ENCODE measurements at regions not wholly inside any gene's neighbourhood (a gene's known extent, or its start where the extent isn't known, plus 50 kb on each side); places are given as distances from the start of the nearest gene placed in this dataset.

DNA sequence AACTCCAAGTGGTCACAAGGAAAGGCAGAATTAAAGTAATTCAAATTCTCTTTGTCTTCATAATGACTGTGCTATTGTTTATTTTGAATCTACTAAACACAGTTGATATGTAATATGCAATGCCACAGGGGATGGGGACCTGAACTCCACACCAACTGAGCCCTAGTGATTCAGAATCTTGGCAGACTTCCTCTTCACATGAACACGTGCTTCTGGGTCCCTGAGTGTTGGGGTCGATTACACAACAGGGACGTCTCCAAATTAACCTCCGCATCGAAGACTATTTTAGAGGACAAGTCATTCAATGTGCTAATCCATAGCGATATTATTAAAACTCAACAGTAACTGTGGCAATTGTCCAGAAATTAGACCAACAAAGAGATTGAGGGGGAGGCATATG is 95.3 kb upstream of the CARD11 start:
- no peak overlapping the region for H2AFZ ChIP-seq (ENCODE audit: control insufficient read depth, low read length)
- no peaks in the 10 kb centered on the region for H3K4me1 ChIP-seq (ENCODE audit: control insufficient read depth, extremely low read depth, insufficient read depth, low read length)
- H3K9me3 ChIP-seq (ENCODE audit: control insufficient read depth, low read depth, low read length), result no peaks in the 10 kb centered on the region
- H3K4me3 ChIP-seq (ENCODE audit: control insufficient read depth in 2 of 3, extremely low read depth in 1 of 3, insufficient read depth in 2 of 3, low read depth in 1 of 3, low read length in 3 of 3), result no peak overlapping the region
- FAIRE-seq (no peak), DNase-seq (ENCODE audit: low read depth, low spot score) (no peak)
- H3K9me1 ChIP-seq (ENCODE audit: control insufficient read depth, extremely low read depth, insufficient read depth, low read length), result no peaks in the 10 kb centered on the region
- no peak overlapping the region for H3K9ac ChIP-seq (ENCODE audit: control insufficient read depth, extremely low read depth, insufficient read depth, low read length)
- dilution Hi-C loops (cut with MboI; ENCODE audit: extremely low pct_ligation_motif_present, low sequenced_read_pairs), result no loop called here
- no peak overlapping the region for H3K27ac ChIP-seq (ENCODE audit: control insufficient read depth, insufficient read depth, low read length)
- peaks cover 10% of the 10 kb centered on the region for H3K27me3 ChIP-seq (ENCODE audit: control insufficient read depth, extremely low read depth, insufficient read depth, low read length)
- H3K79me2 ChIP-seq (ENCODE audit: control insufficient read depth, insufficient read depth, low read length), result no peaks in the 10 kb centered on the region
- no peaks in the 10 kb centered on the region for H3K36me3 ChIP-seq (ENCODE audit: control insufficient read depth in 2 of 2, extremely low read depth in 1 of 2, insufficient read depth in 2 of 2, low read length in 2 of 2)
- H3K4me2 ChIP-seq (ENCODE audit: control insufficient read depth, extremely low read depth, insufficient read depth, low read depth, low read length), result no peak overlapping the region
- H4K20me1 ChIP-seq (ENCODE audit: control insufficient read depth, extremely low read depth, insufficient read depth, low read length), result no peaks in the 10 kb centered on the region
- no peak for TF ChIP-seq EZH2 (IDR thresholded peaks at IDR 0.05; ENCODE audit: low read length)
- TF ChIP-seq CTCF (optimal IDR thresholded peaks at IDR 0.05 in 1 of 3, IDR thresholded peaks at IDR 0.05 in 1 of 3, conservative IDR thresholded peaks at IDR 0.05 in 1 of 3; ENCODE audit: extremely low read depth in 1 of 3, insufficient read depth in 2 of 3, low read length in 3 of 3), result no peak

DNA sequence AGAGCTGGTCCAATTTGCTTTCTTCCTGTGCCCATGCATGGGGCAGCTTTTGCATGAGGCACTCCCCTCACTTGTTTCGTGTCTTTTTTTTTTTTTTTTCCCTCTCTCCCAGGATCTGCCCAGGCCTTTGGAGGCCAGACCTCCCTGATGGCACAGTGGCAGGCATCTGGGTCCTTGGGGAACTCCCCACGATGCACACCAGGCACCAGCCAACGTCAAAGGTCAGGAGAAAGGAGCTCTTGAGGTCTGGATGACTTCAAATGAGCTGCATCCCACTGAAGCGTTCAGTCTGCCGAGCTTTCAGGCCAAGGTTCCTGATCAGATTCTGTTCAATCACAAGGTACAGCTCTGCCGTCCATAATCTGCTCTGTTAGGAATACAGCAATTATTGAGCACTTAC is 97.2 kb upstream of the CARD11 start:
- Histone ChIP-seq H3K9ac (ENCODE audit: control insufficient read depth, extremely low read depth, insufficient read depth, low read length) (no peak overlapping the region), H3K4me2 (ENCODE audit: control insufficient read depth, extremely low read depth, insufficient read depth, low read depth, low read length) (no peak overlapping the region), H2AFZ (ENCODE audit: control insufficient read depth, low read length) (no peak overlapping the region), H3K27me3 (ENCODE audit: control insufficient read depth, extremely low read depth, insufficient read depth, low read length) (peaks cover 12% of the 10 kb centered on the region), H4K20me1 (ENCODE audit: control insufficient read depth, extremely low read depth, insufficient read depth, low read length) (no peaks in the 10 kb centered on the region), H3K9me3 (ENCODE audit: control insufficient read depth, low read depth, low read length) (no peaks in the 10 kb centered on the region), H3K79me2 (ENCODE audit: control insufficient read depth, insufficient read depth, low read length) (no peaks in the 10 kb centered on the region), H3K4me1 (ENCODE audit: control insufficient read depth, extremely low read depth, insufficient read depth, low read length) (no peaks in the 10 kb centered on the region), H3K27ac (ENCODE audit: control insufficient read depth, insufficient read depth, low read length) (no peak overlapping the region), H3K36me3 (ENCODE audit: control insufficient read depth in 2 of 2, extremely low read depth in 1 of 2, insufficient read depth in 2 of 2, low read length in 2 of 2) (no peaks in the 10 kb centered on the region), H3K4me3 (ENCODE audit: control insufficient read depth in 2 of 3, extremely low read depth in 1 of 3, insufficient read depth in 2 of 3, low read depth in 1 of 3, low read length in 3 of 3) (no peak overlapping the region), H3K9me1 (ENCODE audit: control insufficient read depth, extremely low read depth, insufficient read depth, low read length) (no peaks in the 10 kb centered on the region)
- FAIRE-seq, result no peak
- DNase-seq (ENCODE audit: low read depth, low spot score), result no peak
- dilution Hi-C loops (cut with MboI; ENCODE audit: extremely low pct_ligation_motif_present, low sequenced_read_pairs), result no loop called here
- no peak for TF ChIP-seq EZH2 (IDR thresholded peaks at IDR 0.05; ENCODE audit: low read length)
- TF ChIP-seq CTCF (optimal IDR thresholded peaks at IDR 0.05 in 1 of 3, IDR thresholded peaks at IDR 0.05 in 1 of 3, conservative IDR thresholded peaks at IDR 0.05 in 1 of 3; ENCODE audit: extremely low read depth in 1 of 3, insufficient read depth in 2 of 3, low read length in 3 of 3), result no peak

All from keratinocyte (primary cell).